HG02623 (cell line): ENCODE measurements at regions not wholly inside any gene's neighbourhood (a gene's known extent, or its start where the extent isn't known, plus 50 kb on each side); places are given as distances from the start of the nearest gene placed in this dataset.

ENCODE experiments used
- ATAC-seq: cut with Tn5 transposase; IDR thresholded peaks from one replicate; pipeline ENCODE4 v1.9.1; 2021; ENCODE audit warnings: moderate library complexity; ENCODE audit not compliant: unreplicated experiment

DNA sequence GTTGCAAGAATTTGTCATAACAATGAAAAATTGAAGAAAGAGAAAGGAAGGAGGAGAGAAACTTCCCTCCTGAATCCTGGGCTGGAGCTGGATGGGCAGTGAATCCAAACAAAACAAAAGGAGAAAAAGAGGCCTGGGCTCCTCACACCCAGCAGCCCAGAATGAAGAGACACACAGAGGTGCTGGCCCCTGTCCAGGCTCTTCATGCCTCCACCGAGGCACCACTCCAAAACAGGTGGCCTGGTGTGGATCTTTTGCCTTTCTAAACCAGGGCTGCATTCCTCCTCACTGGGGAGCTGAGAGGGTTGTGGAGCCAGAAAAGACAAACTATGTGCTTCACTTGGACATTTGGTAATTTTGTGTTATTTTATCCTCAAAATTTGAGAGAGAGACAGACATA, 76.0 kb downstream of the FAM124B start:
- ATAC-seq = no peak

DNA sequence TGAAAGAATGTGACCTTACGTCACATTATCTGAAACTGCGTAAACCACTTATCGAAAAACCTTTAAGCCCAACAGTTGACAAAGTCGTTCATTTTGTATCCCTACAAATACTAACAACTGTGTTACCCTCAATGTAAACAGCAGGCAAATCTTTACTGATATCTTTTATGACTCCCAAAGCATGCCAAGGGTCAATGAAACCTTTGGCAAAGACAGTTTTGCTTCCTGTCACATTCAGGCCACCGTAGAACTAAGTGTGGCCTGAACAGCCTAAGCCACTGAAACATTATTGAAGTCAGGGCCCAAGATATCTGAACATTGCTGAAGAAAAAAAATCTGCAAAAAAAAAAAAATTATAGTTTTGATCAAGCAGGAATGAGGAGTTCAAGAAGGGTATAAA, 77.3 kb downstream of the FAM124B start:
- no peak for ATAC-seq

DNA sequence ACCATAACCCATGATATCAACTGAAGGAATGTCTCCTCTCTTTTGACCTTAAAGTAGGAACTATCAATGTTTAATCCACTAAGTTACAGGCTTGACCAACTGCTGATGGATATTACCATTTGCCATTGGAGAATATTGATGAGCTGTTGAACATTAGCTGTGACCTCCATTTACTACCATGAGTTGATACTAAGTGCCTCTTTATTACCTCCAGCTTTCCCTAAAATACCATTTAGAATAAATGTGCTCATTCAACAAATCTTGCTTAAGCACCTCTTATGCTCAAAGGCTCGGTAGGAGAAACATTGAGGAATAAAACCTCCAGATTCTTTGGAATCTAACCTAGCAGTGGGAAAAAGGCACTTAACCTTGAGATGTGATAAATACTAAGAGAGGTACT, 81.2 kb downstream of the FAM124B start:
- no peak for ATAC-seq

DNA sequence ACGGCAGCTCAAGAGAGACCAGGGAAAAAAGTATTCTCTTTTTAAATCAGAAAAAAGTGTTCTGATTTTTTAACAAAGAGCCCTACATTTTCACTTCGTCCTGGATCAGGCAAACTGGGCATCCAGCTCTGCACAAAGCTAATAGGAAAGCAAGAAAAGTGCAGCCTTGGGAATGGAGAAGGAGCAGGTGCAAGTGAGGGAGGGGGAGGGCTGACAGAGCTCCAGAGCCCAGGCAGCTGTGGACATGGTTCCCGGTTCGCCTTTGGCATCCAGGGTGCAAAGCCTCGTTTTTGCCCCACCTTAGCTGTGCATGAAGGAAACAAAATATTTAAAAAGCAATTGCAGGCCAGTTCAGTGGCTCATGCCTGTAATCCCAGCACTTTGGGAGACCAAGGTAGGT, 82.2 kb downstream of the FAM124B start:
- no peak for ATAC-seq

DNA sequence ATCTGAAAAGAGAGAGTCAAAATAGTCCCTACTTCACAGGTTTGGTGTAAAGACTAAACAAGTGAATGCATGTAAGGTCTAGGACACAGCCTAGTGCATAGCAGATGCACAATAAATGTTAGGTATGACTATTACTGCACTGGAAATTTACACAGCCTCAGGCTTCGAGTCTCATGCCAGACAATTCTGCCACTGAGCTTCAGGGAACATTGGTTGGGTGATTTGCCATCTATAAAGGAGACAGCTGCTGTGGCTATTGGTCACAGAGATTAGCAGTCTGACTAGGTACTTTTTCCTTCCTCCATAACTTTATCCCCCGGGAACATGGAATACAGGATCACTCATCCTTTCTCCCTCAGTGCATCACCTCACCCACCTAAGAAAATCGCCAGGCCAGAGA, 89.2 kb downstream of the FAM124B start:
- no peak for ATAC-seq

DNA sequence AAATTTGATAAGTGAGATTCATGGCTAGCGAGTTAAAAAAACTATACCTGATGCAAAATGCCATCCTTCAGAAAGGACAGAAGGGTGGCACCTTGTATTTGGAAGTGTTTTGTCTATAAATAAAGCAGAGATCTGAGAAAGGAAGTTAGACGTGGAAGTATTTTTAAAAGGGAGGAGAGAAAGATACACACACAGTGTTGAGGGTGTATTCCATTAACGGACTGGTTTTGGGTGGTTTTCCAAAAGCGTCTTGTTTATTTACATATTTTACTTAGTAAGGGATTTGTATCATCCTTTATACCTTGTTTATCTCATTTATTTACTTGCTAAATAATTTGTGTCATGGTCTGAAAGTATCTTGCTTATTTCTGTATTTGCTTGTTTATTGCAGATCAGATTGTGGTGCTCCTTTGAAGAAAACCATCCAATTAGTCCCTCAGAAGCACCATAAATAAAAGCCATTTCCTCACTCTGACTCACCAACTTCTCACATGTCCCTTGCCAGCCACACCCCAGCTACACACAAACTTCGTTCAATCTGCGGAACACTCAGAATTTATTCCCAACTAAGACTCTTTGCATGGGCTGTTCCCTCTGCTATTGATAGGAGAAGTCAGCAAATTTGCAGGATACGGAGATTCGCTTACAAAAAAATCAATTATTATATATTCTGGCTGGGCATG, 90.8 kb downstream of the FAM124B start:
- ATAC-seq = no peak

DNA sequence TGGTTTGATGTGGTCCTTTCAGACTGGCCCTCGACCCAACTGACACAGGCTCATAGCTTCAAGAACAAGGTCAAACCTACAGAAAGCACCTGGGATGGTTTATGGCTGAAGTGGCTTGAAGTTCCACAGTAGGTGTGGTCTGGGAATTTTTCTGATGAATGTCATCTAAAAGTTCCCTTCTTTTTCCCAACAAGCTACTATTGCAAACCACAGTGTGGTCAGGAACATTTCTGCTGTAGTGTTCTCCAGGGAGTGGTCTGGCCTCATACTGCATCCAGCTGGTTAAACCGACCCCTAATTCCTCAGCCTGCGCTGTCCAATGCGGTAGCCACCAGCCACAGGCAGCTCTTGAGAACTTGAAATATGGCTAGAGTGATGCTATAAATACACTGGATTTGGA, 92.7 kb downstream of the FAM124B start:
- ATAC-seq = no peak

DNA sequence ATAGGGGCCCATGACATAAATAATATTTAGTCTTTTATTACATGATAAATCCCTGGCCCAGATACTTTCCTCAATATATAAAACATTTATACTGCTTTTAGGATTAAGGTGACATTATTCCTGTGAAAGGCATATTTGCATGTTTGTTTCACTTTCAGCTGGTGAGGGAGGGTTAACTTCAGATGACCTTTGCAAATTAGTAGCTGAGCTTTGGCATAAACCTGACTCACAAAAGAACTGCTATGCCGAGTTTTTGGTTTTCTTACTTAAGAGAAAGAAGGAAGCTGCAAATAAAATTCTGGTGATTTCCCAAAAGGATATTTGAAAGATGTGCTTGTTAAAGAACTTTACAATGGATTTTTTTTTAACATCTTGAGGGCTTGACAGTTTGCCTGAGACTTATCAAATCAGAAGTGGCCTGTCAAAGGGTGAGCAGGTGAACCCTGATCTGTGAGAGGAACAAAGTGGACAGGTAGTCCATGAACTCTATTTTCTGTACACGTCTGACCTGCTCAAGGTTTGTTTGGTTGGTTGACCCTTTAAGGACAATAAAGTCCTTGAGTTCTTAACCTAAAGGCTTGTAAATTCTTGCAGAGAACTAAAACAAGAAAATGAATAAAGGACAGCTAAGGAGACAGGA, 93.5 kb downstream of the FAM124B start:
- peak; percentile 90 for ATAC-seq

DNA sequence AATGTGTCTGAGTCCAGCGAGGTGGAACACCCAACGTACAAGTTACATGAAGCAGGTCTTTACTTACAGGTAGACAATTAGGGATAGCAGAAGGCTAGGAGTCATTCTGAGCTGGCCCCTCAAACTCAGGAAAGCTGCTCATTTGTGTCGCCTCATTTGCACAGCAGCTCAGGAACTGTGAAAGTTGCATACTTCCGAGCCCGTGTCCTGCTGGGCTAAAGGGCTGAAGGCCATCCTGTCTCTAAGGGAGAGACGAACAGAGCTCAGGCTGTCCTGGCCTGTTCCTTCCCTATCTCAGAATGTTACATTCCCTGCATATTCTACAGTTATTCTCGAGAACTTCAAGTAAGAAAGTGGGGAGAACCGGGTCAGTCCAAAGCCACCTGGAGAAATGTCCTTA, 99.0 kb downstream of the FAM124B start:
- no peak for ATAC-seq

DNA sequence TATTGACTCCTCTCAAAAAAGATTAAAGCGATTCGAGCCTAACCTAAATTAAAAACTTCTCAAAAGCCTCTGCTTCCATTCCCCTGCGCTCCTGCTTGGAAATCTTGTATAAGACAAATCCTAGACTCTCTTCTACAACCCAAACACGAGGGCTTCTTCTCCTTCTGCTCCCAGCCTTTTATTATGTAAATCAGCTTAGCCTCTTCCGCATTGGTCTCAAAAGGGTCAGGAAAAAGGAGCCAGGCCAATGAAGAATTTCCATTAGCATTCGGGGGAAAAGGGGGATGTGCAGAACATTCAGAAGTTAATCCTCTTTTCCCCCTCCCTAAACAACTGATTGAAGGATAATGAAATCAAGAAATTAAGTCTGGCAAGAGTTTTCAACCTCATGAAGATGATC, 107.9 kb downstream of the FAM124B start:
- no peak for ATAC-seq

DNA sequence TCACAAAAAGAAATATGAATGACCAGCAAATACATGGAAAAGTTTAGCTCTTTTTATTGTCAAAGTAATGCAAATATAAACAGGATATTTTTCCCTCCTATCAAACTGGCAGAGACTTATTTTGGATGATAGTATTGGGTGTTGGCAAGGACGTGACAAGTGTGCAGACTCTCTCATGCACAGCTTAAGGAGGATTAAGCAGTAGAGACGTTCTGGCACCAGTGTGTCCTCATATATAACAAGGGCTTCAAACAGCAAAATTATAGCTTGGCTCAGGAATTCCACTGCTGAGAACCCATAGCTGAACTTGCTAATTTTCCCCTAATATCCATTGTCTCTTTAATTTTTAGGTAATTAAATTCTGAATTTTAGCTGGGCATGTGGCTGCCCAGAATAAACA, 114.4 kb downstream of the FAM124B start:
- no peak for ATAC-seq

DNA sequence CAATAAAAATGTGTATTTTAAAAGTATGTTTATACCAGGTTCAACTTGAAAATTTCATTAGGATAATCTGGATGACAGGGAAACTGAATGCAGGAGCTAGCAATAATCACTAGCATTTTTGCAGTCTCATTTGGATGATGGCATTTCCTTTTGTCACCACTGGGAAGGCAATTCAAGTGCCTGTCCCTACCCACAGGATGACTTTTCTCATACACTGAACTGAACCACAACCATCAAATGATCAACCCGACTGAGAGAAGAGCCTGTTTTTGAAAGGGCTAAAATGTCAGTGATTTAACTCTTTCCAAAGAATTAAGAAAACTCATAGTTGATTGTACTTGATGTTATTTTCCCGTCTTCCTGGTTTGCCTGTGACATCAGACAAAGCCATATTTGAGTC, 115.0 kb downstream of the FAM124B start:
- ATAC-seq = no peak

DNA sequence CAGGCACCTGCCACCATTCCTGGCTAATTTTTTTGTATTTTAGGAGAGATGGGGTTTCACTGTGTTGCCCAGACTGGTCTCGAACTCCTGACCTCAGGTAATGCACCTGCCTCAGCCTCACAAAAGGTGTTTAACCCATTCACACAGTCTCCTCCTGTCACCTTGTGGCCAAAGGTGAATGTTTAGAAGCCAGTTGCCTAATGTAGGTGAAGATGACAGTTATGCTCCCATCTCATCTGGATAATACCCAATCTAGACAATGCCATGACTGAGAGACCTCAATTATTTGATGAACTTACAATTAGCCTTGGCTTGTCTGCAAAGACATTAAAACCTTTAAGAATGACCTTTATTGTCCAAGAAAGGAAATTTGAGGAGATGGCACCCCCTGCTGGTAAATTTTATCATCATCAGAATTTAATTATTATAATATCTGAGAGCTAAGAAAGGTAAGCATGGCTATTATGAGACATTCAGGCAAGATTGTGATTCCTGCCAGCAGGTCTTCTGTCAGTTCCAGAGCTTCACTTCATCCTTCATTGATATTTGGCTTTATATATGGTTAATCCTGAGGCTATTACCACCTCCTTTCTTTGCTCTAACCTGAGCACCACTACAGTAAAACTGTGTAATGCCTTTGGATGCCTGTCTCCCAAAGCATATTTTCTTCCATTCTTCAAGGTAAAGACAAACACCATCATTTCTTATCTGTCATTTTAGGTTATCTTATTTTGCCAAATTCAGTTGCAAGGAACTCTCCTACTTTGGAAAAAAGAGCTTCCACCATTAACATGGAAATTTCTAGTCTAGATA, 117.6 kb downstream of the FAM124B start:
- ATAC-seq = no peak

DNA sequence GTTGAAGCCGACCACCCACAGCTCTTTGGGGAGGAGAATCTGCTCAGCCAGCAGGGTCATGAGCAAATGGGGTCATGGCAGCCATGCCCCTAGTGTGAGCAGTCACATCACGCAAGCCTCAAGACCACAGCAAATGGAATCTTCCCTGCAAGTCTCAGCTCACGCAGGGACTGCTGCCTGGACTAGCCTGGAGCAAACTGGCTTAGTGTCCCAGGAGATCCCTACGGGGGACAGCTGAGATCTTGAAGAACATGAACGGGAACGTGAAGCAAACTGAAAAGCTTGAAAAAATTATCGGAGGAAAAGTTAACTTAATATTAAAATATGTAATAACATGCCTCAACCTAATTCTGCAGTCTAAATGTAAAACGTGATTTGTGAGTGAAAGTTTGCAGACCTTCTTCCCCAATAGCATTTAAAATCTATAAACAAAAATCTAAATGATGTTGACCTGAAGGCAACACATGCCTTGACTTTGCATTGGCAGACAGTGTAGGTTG, 118.4 kb downstream of the FAM124B start:
- ATAC-seq = no peak

DNA sequence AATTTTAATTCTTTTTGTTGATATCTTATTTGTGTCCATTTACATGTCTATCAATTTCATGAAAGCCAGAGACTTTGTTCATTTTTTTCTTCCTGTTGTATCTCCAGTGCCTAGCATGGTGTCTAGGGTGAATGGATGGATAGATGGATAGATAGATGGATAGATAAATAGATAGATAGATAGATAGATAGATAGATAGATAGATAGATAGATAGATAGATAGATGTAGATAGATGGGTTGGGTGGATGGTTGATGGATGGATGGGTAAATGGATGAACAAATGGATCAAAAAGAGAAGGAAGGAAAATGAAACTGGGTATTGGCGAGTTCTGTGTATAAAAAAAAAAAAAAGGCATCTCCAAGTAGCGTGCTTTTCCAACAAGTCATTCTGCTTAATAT, 120.5 kb downstream of the FAM124B start:
- no peak for ATAC-seq

DNA sequence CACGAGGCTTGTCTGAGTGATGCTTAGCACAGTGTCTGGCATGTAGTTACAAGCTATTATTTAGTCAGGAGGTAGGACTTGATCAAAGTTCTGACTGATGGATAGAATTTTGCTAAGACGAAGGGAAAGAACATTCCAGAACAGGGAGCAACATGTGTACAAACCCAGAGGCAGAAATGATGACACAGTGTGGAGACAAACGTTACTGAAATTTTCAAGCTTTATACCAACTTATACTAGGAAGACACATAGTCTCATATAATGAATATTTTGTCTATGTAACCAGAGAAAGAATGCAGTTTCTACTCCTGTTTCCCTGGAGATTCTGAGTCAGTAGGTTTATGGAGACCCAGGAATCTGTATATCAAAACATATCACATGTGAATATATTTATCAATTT, 123.4 kb downstream of the FAM124B start:
- ATAC-seq = no peak

DNA sequence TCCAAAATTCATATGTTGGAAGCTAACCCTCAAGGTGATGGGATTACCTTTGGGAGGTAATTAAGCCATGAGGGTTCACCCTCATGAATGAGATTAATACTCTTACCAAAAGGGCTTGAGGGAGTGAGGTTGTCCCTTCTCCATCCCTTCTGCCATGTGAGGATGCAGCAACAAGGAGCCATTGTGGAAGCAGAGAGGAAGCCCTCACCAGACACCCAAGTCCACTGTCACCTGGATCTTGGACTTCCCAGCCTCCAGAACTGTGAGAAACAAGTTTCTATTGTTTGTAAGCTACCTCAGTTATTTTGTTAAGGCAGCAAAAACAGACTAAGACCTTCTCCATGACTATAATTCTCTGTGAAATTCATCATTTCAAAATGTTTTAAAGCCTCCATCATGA, 125.7 kb downstream of the FAM124B start:
- no peak for ATAC-seq

DNA sequence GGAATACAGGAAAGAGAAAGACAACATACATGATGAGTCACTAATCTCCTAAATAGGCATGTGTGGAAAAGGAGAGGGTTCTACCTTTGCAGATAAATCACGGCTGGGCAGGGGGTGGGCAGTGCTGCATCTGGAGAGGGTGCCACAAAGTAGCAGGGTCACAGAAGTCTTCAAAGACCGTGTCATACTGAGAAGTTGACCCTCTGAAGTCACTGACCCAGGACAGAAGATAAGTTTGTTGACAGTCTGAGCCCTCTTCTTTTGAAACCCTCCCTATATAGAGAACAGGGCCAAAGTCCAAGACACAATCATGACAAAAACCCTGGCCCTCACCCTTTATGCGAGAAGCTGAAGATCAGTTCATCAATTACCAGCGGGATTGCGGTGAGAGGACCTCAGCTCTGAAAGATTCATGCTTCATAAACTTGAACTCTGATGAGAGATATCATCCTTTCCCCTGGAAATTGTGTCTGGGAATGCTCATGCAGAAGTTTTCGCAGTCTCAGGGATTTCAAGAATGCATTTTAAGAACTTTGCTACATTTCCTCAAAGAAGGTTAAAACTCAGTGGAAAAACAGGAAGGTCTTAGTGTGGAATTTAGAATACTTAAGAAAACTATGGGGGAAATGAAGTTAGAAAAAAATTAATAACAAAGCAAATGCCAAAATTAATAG, 129.5 kb downstream of the FAM124B start:
- ATAC-seq = no peak

DNA sequence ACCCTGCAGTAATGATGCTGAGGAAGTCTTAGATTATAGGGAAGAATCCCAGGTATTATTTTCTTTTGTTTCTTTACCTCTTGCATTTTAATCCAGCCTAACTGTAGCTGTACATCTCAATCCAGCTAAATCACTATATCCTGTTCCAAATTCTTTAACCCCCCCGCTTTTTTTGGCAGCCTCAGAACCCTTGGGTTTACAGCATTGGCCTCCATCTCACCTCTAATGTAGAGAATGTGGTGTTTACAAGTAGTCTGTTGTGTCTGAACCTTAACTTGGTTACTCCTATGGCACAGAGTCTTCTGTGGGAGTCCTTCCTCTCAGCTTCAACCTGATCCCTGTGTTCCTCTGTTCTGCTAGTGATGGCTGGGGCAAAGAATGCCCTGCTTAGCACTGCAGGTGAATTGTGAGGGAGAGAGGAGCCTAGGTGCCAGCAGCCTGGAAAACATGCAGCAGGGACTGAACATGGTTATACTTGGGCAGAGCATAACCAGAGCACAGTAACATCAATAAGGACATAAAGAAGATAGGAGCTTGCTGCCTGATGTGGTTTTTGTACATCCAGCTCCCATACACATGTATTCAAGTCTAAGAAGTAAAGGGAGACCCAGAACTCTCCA, 130.2 kb downstream of the FAM124B start:
- ATAC-seq = no peak

DNA sequence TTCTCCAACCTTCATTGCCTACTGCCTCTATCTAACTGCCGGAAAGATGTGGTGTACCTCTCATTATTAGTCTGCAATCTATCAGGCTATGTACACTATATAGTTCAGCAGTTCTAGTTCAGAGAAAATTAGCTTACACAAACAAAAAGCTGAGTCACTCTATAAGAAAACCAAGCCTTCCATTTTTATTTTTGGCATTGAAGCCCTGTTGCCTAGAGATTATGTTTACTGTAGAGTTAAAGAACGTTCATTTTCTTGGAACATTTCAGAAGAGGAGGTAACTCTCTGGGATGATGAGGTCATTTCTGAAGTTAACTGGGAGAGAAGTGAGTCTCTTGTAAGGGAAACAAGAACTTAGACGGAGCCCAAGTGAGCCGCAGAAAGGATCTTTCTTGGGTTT, 133.5 kb downstream of the FAM124B start:
- no peak for ATAC-seq

DNA sequence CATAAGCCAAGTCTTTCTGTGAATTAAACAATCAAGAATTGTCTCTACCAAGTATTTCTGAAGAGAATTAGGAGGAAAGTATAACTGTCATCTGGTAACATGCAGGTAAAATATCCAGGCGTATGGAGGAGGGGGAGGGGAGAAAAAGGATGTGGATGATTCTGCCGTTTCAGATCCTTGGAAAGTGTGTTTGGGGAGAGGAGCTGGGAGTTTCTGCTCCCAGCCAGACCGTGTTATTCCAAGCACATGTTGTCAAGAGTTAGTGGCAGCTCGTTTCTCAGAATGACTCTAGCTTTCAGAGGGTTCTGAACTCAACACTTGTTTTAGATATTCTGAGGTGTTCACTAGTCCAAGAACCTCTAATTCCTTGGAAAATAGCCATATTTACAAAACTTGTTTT, 137.6 kb downstream of the FAM124B start:
- ATAC-seq = no peak
